A673 (cell line): ENCODE measurements at regions not wholly inside any gene's neighbourhood (a gene's known extent, or its start where the extent isn't known, plus 50 kb on each side); places are given as distances from the start of the nearest gene placed in this dataset.

Experiments
- EZH2 ChIP-seq: fragments of 200-600 bp; sonication (generic); IDR thresholded peaks from 2 replicates; pipeline ENCODE4 v1.6.1; 2017; ENCODE audit warnings: borderline replicate concordance, low read depth, mild to moderate bottlenecking, mixed read lengths, antibody characterized with exemption, low read length; ENCODE audit not compliant: poor library complexity, severe bottlenecking
- TF ChIP-seq, protein P1 (sequence below): fragments of 300-800, 200-600 bp; sonication (generic); conservative IDR thresholded peaks from 2 replicates; pipeline ENCODE4 v1.5.1; 2017; ENCODE audit warnings: low read depth, mild to moderate bottlenecking, antibody characterized with exemption, low read length, moderate library complexity, mixed read lengths

DNA sequence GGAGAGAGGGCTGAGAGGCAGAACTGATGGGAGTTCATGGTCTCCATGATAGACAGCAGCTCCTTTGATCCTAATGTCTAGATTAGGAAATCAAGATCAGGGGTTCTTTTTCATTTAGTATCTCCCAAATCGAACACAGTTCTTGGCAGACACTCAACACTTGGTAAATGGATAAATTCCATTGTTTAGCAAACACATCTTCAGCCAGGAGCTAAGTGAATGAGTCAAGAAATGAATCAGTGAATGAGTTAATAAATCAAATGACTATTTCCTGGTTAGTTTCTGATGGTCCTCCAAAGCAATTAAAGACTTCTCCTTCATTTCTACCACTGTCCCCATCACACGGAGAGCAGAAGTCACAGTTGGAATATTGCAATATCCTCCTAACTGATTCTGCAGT lies 120.0 kb upstream of the SHISA3 start:
- TF ChIP-seq, protein P1, sequence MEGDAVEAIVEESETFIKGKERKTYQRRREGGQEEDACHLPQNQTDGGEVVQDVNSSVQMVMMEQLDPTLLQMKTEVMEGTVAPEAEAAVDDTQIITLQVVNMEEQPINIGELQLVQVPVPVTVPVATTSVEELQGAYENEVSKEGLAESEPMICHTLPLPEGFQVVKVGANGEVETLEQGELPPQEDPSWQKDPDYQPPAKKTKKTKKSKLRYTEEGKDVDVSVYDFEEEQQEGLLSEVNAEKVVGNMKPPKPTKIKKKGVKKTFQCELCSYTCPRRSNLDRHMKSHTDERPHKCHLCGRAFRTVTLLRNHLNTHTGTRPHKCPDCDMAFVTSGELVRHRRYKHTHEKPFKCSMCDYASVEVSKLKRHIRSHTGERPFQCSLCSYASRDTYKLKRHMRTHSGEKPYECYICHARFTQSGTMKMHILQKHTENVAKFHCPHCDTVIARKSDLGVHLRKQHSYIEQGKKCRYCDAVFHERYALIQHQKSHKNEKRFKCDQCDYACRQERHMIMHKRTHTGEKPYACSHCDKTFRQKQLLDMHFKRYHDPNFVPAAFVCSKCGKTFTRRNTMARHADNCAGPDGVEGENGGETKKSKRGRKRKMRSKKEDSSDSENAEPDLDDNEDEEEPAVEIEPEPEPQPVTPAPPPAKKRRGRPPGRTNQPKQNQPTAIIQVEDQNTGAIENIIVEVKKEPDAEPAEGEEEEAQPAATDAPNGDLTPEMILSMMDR = no peak
- no peak for TF ChIP-seq EZH2
